Uterus (tissue), 2 donors: ENCODE measurements at regions not wholly inside any gene's neighbourhood (a gene's known extent, or its start where the extent isn't known, plus 50 kb on each side); places are given as distances from the start of the nearest gene placed in this dataset.

ENCODE experiments used
- POLR2A ChIP-seq, 2 donors: fragments of 450-650 bp; IDR thresholded peaks; one replicate each; pipeline ENCODE4 v1.6.1; 2016; ENCODE audit warnings: antibody characterized with exemption in 2 of 2, mild to moderate bottlenecking in 1 of 2, moderate library complexity in 1 of 2
- TF ChIP-seq, protein P1 (sequence below), 4 experiments: fragments of 200-600 bp in 2 of 4; fragments of 450-650 bp in 2 of 4; sonication (generic) in 2 of 4; IDR thresholded peaks; one replicate each; pipeline ENCODE4 v1.5.1; 2016 to 2019; ENCODE audit warnings: antibody characterized with exemption in 4 of 4, mild to moderate bottlenecking in 2 of 4, moderate library complexity in 1 of 4

GRCh38 chr4:110268790-110269189, 70.4 kb upstream of the ELOVL6 start:
- TF ChIP-seq, protein P1, sequence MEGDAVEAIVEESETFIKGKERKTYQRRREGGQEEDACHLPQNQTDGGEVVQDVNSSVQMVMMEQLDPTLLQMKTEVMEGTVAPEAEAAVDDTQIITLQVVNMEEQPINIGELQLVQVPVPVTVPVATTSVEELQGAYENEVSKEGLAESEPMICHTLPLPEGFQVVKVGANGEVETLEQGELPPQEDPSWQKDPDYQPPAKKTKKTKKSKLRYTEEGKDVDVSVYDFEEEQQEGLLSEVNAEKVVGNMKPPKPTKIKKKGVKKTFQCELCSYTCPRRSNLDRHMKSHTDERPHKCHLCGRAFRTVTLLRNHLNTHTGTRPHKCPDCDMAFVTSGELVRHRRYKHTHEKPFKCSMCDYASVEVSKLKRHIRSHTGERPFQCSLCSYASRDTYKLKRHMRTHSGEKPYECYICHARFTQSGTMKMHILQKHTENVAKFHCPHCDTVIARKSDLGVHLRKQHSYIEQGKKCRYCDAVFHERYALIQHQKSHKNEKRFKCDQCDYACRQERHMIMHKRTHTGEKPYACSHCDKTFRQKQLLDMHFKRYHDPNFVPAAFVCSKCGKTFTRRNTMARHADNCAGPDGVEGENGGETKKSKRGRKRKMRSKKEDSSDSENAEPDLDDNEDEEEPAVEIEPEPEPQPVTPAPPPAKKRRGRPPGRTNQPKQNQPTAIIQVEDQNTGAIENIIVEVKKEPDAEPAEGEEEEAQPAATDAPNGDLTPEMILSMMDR (IDR thresholded peaks at IDR 0.05) = no peak
- no peak for TF ChIP-seq POLR2A (IDR thresholded peaks at IDR 0.05)
